Fibroblast of skin of right biceps (primary cell): ENCODE measurements at regions not wholly inside any gene's neighbourhood (a gene's known extent, or its start where the extent isn't known, plus 50 kb on each side); places are given as distances from the start of the nearest gene placed in this dataset.
"Not testable (repeated sequence)": the region's sequence is repeated elsewhere in the genome, so short reads cannot be mapped to it uniquely, and the experiment has no call there.

ENCODE experiments used
- DNase-seq: peaks from one replicate; pipeline ENCODE4 v3.0.0-alpha.2; 2013

- no peak for DNase-seq
Measured at GRCh38 chr12:93221841-93222240, 155.9 kb upstream of the NUDT4 start.

- DNase-seq = peak; percentile 37
Measured at GRCh38 chr12:93223440-93224426, 154.0 kb upstream of the NUDT4 start.

- DNase-seq = no peak
Measured at GRCh38 chr12:93225094-93225493, 152.6 kb upstream of the NUDT4 start.

- no peak for DNase-seq
Measured at GRCh38 chr12:93226361-93226760, 151.4 kb upstream of the NUDT4 start.

- DNase-seq = peak; percentile 92
Measured at GRCh38 chr12:93229494-93230325, 148.0 kb upstream of the NUDT4 start.

GRCh38 chr12:93230326-93230720 is 147.4 kb upstream of the NUDT4 start:
- no peak for DNase-seq

- DNase-seq = no peak
Measured at GRCh38 chr12:93231938-93232337, 145.8 kb upstream of the NUDT4 start.

- no peak for DNase-seq
Measured at GRCh38 chr12:93234641-93235040, 143.1 kb upstream of the NUDT4 start.

- no peak for DNase-seq
Measured at GRCh38 chr12:93235881-93236280, 141.8 kb upstream of the NUDT4 start.

- no peak for DNase-seq
Measured at GRCh38 chr12:93237235-93237915, 140.3 kb upstream of the NUDT4 start.

- not testable (repeated sequence) for DNase-seq
Measured at GRCh38 chr12:93238512-93239262, 139.0 kb upstream of the NUDT4 start.

- not testable (repeated sequence) for DNase-seq
Measured at GRCh38 chr12:93239789-93240188, 137.9 kb upstream of the NUDT4 start.

GRCh38 chr12:93242154-93242972 is 135.4 kb upstream of the NUDT4 start:
- no peak for DNase-seq

GRCh38 chr12:93243382-93243688 is 134.4 kb upstream of the NUDT4 start:
- no peak for DNase-seq

GRCh38 chr12:93243689-93244513 is 133.8 kb upstream of the NUDT4 start:
- peak; percentile 65 for DNase-seq

GRCh38 chr12:93244514-93245077 is 133.1 kb upstream of the NUDT4 start:
- no peak for DNase-seq

GRCh38 chr12:93245543-93245942 is 132.2 kb upstream of the NUDT4 start:
- DNase-seq = no peak

GRCh38 chr12:93247313-93247991 is 130.3 kb upstream of the NUDT4 start:
- DNase-seq = no peak

GRCh38 chr12:93252221-93252620 is 125.5 kb upstream of the NUDT4 start:
- DNase-seq = no peak

GRCh38 chr12:93254911-93255310 is 122.8 kb upstream of the NUDT4 start:
- DNase-seq = no peak
